ENCODE measurements at regions not wholly inside any gene's neighbourhood (a gene's known extent, or its start where the extent isn't known, plus 50 kb on each side); places are given as distances from the start of the nearest gene placed in this dataset.

- no peak for DNase-seq (ENCODE audit: extremely low read depth, low read depth)
- TF ChIP-seq, protein P1, sequence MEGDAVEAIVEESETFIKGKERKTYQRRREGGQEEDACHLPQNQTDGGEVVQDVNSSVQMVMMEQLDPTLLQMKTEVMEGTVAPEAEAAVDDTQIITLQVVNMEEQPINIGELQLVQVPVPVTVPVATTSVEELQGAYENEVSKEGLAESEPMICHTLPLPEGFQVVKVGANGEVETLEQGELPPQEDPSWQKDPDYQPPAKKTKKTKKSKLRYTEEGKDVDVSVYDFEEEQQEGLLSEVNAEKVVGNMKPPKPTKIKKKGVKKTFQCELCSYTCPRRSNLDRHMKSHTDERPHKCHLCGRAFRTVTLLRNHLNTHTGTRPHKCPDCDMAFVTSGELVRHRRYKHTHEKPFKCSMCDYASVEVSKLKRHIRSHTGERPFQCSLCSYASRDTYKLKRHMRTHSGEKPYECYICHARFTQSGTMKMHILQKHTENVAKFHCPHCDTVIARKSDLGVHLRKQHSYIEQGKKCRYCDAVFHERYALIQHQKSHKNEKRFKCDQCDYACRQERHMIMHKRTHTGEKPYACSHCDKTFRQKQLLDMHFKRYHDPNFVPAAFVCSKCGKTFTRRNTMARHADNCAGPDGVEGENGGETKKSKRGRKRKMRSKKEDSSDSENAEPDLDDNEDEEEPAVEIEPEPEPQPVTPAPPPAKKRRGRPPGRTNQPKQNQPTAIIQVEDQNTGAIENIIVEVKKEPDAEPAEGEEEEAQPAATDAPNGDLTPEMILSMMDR (IDR thresholded peaks at IDR 0.05; ENCODE audit: low read depth, low read length, missing control alignments), result no peak
- no peak overlapping the region for H3K4me3 ChIP-seq (replicated peaks; ENCODE audit: low read depth, low read length)
Measured at GRCh38 chr1:231108516-231109302, 53.1 kb upstream of the TRIM67 start.

DNA sequence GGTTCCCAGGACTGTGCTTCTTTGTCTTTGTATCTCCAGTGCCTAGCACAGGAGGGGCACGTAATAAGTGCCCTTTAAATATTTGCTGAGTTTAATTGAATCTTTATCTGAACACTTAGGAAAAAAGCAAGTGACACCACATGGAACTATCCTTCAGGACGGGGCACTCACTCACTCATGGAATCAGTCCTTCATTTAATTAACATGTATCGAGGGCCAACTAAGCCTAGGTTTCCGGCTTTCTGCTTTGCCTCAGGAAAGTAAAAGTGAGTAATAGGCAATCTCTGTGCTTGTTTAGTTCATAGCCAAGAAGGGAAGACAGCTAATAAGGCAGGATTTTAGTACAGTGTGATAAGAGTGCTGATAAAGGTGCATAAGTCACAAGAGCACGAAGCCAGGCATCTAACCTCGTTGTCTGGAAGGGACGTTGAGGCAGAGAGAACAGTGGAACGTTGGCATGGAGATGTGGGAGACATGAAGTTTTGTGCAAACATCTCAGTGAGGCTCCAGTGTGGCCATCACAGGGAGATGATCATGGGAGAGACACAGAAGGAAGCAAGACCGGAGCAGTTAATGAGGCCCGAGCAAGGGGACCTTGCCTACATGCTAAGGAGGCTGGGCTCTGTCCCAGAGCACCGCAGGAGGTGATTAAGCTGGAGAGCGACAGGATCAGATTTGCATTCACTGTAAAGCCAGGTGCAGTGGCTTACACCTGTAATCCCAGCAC, 54.1 kb upstream of the TRIM67 start:
- TF ChIP-seq, protein P1 (IDR thresholded peaks at IDR 0.05; ENCODE audit: low read depth, low read length, missing control alignments), result no peak
- DNase-seq (ENCODE audit: extremely low read depth, low read depth), result no peak

GRCh38 chr1:231107151-231107550, 54.7 kb upstream of the TRIM67 start:
- no peak overlapping the region for H3K4me3 ChIP-seq (replicated peaks; ENCODE audit: low read depth, low read length)
- no peak for DNase-seq (ENCODE audit: extremely low read depth, low read depth)
- TF ChIP-seq, protein P1 (IDR thresholded peaks at IDR 0.05; ENCODE audit: low read depth, low read length, missing control alignments), result no peak

More for the DNA sequence above, 54.1 kb upstream of the TRIM67 start:
- H3K4me3 ChIP-seq (replicated peaks; ENCODE audit: low read depth, low read length), result no peak overlapping the region

- TF ChIP-seq, protein P1 (IDR thresholded peaks at IDR 0.05; ENCODE audit: low read depth, low read length, missing control alignments), result no peak
- DNase-seq (ENCODE audit: extremely low read depth, low read depth), result peak; percentile 36
Measured at GRCh38 chr1:231106347-231106746, 55.5 kb upstream of the TRIM67 start.

DNA sequence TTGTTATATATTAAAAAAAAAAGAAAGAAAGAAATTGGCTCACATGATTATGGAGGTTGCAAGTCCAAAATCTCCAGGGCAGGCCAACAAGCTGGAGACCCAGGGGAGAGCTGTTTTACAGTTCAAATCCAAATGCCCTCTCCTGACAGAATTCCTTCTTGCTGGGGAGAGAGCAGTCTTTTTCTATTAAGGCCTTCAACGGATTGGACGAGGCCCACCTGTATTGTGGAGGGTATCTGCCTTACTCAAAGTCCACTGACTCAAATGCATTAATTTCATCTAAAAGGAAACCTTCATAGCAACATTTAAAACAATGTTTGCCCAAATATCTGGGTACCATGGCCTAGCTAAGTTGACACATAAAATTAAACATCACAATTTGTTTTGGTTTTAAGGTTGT, 56.9 kb upstream of the TRIM67 start:
- DNase-seq (ENCODE audit: extremely low read depth, low read depth), result no peak
- TF ChIP-seq, protein P1 (IDR thresholded peaks at IDR 0.05; ENCODE audit: low read depth, low read length, missing control alignments), result no peak

More at GRCh38 chr1:231106347-231106746, 55.5 kb upstream of the TRIM67 start:
- H3K4me3 ChIP-seq (replicated peaks; ENCODE audit: low read depth, low read length), result no peak overlapping the region

GRCh38 chr1:231103961-231104360, 57.9 kb upstream of the TRIM67 start:
- TF ChIP-seq, protein P1 (IDR thresholded peaks at IDR 0.05; ENCODE audit: low read depth, low read length, missing control alignments), result no peak
- no peak for DNase-seq (ENCODE audit: extremely low read depth, low read depth)
- no peak overlapping the region for H3K4me3 ChIP-seq (replicated peaks; ENCODE audit: low read depth, low read length)

More for the DNA sequence above, 56.9 kb upstream of the TRIM67 start:
- H3K4me3 ChIP-seq (replicated peaks; ENCODE audit: low read depth, low read length), result no peak overlapping the region

Data from HFF-Myc (cell line).